ENCODE measurements at regions not wholly inside any gene's neighbourhood (a gene's known extent, or its start where the extent isn't known, plus 50 kb on each side); places are given as distances from the start of the nearest gene placed in this dataset.

DNA sequence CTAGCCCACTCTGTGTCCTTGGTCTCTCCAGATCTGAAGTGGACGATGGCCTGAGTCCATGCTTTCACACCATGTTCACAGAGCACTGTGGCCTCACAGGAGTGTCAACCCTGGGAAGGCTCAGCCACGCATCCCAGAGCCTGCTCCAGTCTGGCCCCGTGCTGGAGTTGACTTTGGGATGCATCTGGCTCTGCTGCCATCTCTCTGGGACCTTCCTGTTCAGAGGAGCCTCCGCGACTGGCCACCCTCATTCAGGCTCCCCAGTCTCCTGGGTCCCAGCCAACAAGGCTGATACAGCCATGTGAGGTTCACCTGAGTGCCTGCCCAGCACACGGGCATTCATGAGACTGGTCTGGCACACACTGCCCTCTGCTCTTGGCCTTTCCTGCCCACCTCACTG, 199.7 kb upstream of the RAB6C start:
- DNase-seq (ENCODE audit: insufficient read length, low spot score) = no peak
- FAIRE-seq = no peak
- TF ChIP-seq PAX5 (IDR thresholded peaks at IDR 0.05; ENCODE audit: insufficient read depth, low read length, severe bottlenecking) = no peak
- no peak for TF ChIP-seq POLR2AphosphoS5 (IDR thresholded peaks at IDR 0.05; ENCODE audit: low read depth, low read length)
- TF ChIP-seq SPI1 (IDR thresholded peaks at IDR 0.05; ENCODE audit: low read depth, low read length) = no peak
- TF ChIP-seq POLR2A (IDR thresholded peaks at IDR 0.05; ENCODE audit: low read depth, low read length) = no peak
- no peak for TF ChIP-seq TAF1 (IDR thresholded peaks at IDR 0.05; ENCODE audit: low read depth, low read length)
- TF ChIP-seq POU2F2 (IDR thresholded peaks at IDR 0.05; ENCODE audit: low read depth, low read length) = no peak

DNA sequence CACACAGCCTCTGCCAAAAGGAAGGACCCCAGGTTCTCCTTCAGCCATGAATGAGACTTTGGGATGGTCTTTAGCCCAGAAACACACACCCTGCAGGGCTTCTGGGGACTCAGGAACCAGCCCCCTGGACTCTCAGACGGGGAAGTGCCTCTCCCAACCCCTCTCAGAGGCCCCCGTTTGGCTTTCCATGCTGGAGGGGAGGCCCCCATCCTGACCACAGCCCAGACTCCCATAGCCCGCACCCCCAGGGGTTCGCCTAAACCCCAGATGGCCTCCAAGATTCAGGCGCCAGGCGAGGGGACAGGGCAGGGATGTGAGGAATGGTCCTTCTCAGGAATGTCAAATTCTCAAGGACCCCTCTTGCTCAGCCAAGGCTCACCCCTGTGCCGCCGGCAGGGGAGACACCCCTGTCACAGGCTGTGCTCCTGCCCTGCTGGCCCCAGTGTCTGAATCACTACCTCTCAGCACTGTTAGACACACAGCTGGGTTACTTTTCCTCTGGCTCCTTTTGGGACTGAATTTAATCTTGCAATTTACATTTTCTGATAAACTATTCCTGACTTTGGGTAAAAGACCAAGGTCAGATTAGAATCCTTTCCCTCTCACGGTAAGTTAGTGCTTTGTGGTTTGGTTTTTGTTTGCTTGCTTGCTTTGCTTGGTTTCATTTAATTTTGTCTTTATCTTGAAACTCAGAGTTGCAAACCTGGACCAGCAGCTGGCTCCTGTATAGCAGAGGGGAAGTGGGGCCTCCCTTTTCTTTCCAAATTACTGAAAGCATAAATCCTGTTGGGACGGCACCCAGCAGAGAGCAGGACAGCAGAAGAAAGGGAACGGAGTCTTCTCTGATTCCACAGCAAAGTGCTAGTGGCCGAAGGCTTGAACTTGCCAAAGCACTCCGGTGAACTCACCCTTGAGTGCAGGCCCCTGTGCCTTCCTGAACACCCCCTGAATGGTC, 198.9 kb upstream of the RAB6C start:
- DNase-seq (ENCODE audit: insufficient read length, low spot score) (no peak), FAIRE-seq (no peak)
- no peak for TF ChIP-seq POLR2AphosphoS5 (IDR thresholded peaks at IDR 0.05; ENCODE audit: low read depth, low read length)
- TF ChIP-seq SPI1 (IDR thresholded peaks at IDR 0.05; ENCODE audit: low read depth, low read length) = no peak

DNA sequence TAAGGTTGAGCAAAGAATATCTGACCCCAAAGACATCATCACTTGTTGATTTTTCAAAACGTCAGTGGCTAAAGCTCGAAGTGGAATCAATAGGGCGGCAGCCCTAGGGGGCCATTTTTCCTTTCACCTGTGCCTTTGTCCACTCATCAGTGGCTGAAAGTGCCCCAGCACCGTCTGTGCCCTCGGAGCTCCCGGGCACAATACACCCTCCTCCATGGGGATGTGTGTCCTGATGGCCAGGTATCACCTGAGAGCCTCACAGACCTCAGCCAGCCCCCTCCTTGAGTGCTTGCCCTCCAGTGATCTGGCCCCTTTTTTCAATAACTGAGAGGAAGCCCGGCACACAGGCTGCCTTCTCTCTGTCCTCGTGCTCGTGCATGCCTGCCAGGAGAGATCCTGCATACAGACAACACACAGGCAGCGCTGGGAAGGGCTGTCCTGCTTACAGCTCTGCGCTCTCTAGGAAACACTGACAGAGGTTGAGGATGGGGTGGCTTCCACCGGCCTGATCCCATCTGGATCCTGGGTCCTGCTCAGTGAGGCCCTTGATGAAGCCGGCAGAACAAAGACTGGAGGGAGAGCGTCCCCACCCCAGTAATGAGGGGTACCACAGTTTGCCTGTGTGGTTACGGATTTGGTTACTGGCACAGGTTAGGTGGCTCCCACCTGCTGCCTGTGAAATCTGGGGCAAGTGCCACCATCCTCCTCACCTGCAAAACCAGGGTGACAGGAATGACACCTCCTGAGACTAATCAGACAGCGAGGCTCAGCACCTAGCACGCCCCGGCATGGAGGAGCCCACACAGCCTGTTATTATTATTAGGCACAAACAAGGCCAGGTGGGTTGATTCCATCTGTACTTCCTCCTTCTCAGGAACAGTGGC, 197.5 kb upstream of the RAB6C start:
- FAIRE-seq = no peak
- no peak for TF ChIP-seq TAF1 (IDR thresholded peaks at IDR 0.05; ENCODE audit: low read depth, low read length)
- TF ChIP-seq POLR2AphosphoS5 (IDR thresholded peaks at IDR 0.05; ENCODE audit: low read depth, low read length) = no peak
- no peak for TF ChIP-seq POU2F2 (IDR thresholded peaks at IDR 0.05; ENCODE audit: low read depth, low read length)
- TF ChIP-seq PAX5 (IDR thresholded peaks at IDR 0.05; ENCODE audit: insufficient read depth, low read length, severe bottlenecking) = no peak
- TF ChIP-seq POLR2A (IDR thresholded peaks at IDR 0.05; ENCODE audit: low read depth, low read length) = no peak
- TF ChIP-seq SPI1 (IDR thresholded peaks at IDR 0.05; ENCODE audit: low read depth, low read length) = no peak
- DNase-seq (ENCODE audit: insufficient read length, low spot score) = no peak

DNA sequence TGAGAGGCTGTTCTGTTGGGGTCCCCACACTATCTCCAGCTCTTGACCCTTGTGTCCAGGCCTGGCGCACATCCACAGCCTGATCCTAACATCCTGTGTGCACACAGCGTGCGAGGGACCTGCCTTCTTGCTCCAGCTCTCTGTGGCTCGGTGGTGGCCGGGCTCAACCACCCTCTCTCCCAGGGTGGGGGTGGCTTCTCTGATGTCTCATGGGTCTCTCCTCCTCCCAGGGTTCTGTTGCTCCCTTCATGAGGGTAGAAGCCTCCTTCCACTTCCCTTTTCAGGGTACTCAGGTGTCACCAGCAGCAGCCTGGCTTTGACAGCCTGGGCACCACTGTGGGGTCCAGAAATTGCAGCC, 196.9 kb upstream of the RAB6C start:
- DNase-seq (ENCODE audit: insufficient read length, low spot score) (no peak), FAIRE-seq (no peak)
- TF ChIP-seq PAX5 (IDR thresholded peaks at IDR 0.05; ENCODE audit: insufficient read depth, low read length, severe bottlenecking) = no peak
- no peak for TF ChIP-seq SPI1 (IDR thresholded peaks at IDR 0.05; ENCODE audit: low read depth, low read length)
- TF ChIP-seq POLR2AphosphoS5 (IDR thresholded peaks at IDR 0.05; ENCODE audit: low read depth, low read length) = no peak
- no peak for TF ChIP-seq POLR2A (IDR thresholded peaks at IDR 0.05; ENCODE audit: low read depth, low read length)
- TF ChIP-seq POU2F2 (IDR thresholded peaks at IDR 0.05; ENCODE audit: low read depth, low read length) = no peak
- TF ChIP-seq TAF1 (IDR thresholded peaks at IDR 0.05; ENCODE audit: low read depth, low read length) = no peak

DNA sequence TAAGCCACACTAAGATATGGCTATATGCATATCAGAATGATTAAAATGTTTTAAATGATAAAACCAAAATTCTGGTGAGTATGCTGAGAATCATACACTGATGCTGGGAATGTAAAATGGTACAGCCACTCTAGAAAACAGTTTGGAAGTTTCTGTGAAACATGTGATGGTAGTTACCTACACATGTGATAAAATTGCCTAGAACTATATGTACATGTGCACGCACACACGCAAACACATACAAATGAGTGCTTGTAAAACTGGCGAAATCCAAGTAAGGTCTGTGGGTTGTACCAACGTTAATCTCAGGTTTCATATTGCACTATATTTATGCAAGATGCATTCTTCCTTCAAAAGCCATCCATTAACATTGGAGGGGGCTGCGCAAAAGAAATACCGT, 195.0 kb upstream of the RAB6C start:
- TF ChIP-seq PAX5 (IDR thresholded peaks at IDR 0.05; ENCODE audit: insufficient read depth, low read length, severe bottlenecking) = no peak
- no peak for TF ChIP-seq POU2F2 (IDR thresholded peaks at IDR 0.05; ENCODE audit: low read depth, low read length)
- no peak for TF ChIP-seq TAF1 (IDR thresholded peaks at IDR 0.05; ENCODE audit: low read depth, low read length)
- TF ChIP-seq POLR2AphosphoS5 (IDR thresholded peaks at IDR 0.05; ENCODE audit: low read depth, low read length) = no peak
- no peak for TF ChIP-seq SPI1 (IDR thresholded peaks at IDR 0.05; ENCODE audit: low read depth, low read length)
- no peak for TF ChIP-seq POLR2A (IDR thresholded peaks at IDR 0.05; ENCODE audit: low read depth, low read length)
- no peak for FAIRE-seq

DNA sequence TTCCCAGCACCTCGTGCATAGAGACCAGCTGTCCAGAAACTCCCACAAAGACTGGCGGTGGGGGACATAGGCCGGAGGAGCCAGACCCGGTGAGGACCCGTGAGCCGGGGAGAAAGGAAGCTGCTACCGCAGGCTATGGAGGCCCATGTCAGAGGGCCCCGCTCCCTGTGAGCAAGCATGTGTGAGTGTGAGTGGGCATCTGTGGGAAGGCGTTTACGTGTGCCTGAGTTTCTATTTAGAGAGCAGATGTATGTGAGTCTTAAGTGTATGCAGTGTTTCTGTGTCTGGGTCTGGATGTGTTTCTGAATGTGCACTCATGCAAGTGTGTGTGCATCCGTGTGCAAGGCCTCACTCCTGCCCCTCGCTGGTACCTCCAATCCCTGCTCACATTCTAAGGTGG, 187.8 kb upstream of the RAB6C start:
- FAIRE-seq = no peak

More for the DNA sequence above, 195.0 kb upstream of the RAB6C start:
- no peak for DNase-seq (ENCODE audit: insufficient read length, low spot score)

DNA sequence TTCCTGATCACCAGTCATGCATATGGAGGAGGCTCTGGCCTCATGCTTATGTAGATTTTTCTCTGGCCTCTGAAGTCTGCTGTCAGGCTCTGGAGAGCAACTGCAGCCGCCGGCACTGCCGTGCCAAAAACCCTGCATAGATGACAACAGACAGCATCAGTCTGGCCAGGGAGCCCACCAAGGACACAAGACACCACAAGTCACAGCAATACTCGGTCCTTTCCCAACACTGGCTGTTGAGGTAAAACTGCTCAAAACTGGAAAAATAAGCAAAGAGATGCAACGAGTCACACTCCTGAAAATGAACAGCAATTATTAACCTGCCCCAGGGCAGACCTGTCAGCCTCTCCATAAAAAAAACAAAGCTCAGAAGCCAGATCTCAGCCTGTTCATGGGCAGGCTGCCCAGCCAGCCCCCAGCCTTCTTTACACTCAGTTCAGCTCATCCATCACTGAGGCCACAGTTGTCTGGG, 186.0 kb upstream of the RAB6C start:
- no peak for FAIRE-seq
- DNase-seq (ENCODE audit: insufficient read length, low spot score) = no peak
- TF ChIP-seq TAF1 (IDR thresholded peaks at IDR 0.05; ENCODE audit: low read depth, low read length) = no peak
- TF ChIP-seq POLR2A (IDR thresholded peaks at IDR 0.05; ENCODE audit: low read depth, low read length) = no peak
- no peak for TF ChIP-seq PAX5 (IDR thresholded peaks at IDR 0.05; ENCODE audit: insufficient read depth, low read length, severe bottlenecking)
- TF ChIP-seq POU2F2 (IDR thresholded peaks at IDR 0.05; ENCODE audit: low read depth, low read length) = no peak
- TF ChIP-seq POLR2AphosphoS5 (IDR thresholded peaks at IDR 0.05; ENCODE audit: low read depth, low read length) = no peak
- TF ChIP-seq SPI1 (IDR thresholded peaks at IDR 0.05; ENCODE audit: low read depth, low read length) = no peak

More for the DNA sequence above, 187.8 kb upstream of the RAB6C start:
- no peak for DNase-seq (ENCODE audit: insufficient read length, low spot score)
- TF ChIP-seq POLR2A (IDR thresholded peaks at IDR 0.05; ENCODE audit: low read depth, low read length) (no peak), TAF1 (IDR thresholded peaks at IDR 0.05; ENCODE audit: low read depth, low read length) (no peak), PAX5 (IDR thresholded peaks at IDR 0.05; ENCODE audit: insufficient read depth, low read length, severe bottlenecking) (no peak), POLR2AphosphoS5 (IDR thresholded peaks at IDR 0.05; ENCODE audit: low read depth, low read length) (no peak), POU2F2 (IDR thresholded peaks at IDR 0.05; ENCODE audit: low read depth, low read length) (no peak), SPI1 (IDR thresholded peaks at IDR 0.05; ENCODE audit: low read depth, low read length) (no peak)

DNA sequence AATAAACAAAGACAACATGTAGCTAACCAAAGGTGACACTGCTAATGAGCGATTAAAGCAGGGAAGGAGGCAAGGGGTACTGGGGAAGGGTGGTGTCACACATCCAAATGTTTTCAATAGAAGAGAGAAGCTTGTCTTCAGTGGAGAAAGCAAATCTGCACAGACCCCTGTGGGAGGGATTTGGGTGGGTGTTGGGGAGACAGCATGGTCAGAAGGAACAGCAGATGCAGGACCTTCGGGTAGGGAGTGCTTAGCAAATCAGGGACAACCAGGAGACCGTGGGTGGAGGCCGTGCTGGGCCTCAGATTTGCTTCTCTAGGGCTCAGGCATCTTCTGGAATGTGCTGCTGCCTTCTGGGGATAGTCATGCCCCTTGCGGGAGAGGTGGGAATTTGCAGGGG, 185.3 kb upstream of the RAB6C start:
- DNase-seq (ENCODE audit: insufficient read length, low spot score) (no peak), FAIRE-seq (no peak)
- TF ChIP-seq TAF1 (IDR thresholded peaks at IDR 0.05; ENCODE audit: low read depth, low read length) = no peak

DNA sequence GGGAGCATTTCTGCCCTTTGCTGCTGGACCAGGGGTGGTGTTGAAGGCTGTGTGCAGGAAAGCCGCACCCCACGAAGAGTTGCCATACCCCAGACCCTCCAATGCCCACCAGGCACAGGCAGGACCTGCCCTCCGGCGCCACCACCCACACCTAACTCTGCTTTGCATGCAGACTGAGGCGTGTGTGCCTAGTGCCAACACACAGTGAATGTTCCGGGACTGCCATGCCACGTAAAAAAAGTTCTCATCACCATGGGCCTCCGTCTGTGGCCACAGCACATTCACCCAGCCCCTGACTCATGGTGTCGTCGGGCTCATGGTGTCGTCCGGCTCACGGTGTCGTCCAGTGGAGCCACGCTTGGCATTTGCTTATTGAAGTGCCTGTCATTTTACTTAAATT, 184.9 kb upstream of the RAB6C start:
- FAIRE-seq = no peak
- TF ChIP-seq SPI1 (IDR thresholded peaks at IDR 0.05; ENCODE audit: low read depth, low read length) = no peak
- TF ChIP-seq POU2F2 (IDR thresholded peaks at IDR 0.05; ENCODE audit: low read depth, low read length) = no peak
- no peak for TF ChIP-seq PAX5 (IDR thresholded peaks at IDR 0.05; ENCODE audit: insufficient read depth, low read length, severe bottlenecking)
- no peak for TF ChIP-seq POLR2AphosphoS5 (IDR thresholded peaks at IDR 0.05; ENCODE audit: low read depth, low read length)
- TF ChIP-seq TAF1 (IDR thresholded peaks at IDR 0.05; ENCODE audit: low read depth, low read length) = no peak
- TF ChIP-seq POLR2A (IDR thresholded peaks at IDR 0.05; ENCODE audit: low read depth, low read length) = no peak
- no peak for DNase-seq (ENCODE audit: insufficient read length, low spot score)
